ENCODE measurements at regions not wholly inside any gene's neighbourhood (a gene's known extent, or its start where the extent isn't known, plus 50 kb on each side); places are given as distances from the start of the nearest gene placed in this dataset.
"Not testable (repeated sequence)": the region's sequence is repeated elsewhere in the genome, so short reads cannot be mapped to it uniquely, and the experiment has no call there.

DNA sequence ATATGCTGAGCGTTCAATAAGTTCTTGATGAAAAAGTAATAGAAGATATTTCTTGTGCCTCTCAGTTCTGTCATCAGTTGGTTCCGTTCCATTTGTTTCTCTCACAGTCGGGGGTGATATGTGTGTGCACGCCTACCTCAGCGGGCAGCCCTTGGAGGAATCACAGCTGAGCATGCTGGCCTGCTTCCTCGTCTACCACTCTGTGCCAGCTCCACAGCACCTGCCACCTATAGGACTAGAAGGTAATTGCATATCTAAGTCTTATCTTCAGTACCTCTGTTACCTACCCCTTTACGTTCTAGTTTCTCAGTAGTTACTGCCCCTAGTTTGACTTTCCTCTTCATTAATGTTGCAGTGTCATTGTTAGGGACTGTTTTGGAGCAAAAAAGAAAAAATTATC lies 171.7 kb upstream of the PLGLB1 start:
- TF ChIP-seq, protein P1, sequence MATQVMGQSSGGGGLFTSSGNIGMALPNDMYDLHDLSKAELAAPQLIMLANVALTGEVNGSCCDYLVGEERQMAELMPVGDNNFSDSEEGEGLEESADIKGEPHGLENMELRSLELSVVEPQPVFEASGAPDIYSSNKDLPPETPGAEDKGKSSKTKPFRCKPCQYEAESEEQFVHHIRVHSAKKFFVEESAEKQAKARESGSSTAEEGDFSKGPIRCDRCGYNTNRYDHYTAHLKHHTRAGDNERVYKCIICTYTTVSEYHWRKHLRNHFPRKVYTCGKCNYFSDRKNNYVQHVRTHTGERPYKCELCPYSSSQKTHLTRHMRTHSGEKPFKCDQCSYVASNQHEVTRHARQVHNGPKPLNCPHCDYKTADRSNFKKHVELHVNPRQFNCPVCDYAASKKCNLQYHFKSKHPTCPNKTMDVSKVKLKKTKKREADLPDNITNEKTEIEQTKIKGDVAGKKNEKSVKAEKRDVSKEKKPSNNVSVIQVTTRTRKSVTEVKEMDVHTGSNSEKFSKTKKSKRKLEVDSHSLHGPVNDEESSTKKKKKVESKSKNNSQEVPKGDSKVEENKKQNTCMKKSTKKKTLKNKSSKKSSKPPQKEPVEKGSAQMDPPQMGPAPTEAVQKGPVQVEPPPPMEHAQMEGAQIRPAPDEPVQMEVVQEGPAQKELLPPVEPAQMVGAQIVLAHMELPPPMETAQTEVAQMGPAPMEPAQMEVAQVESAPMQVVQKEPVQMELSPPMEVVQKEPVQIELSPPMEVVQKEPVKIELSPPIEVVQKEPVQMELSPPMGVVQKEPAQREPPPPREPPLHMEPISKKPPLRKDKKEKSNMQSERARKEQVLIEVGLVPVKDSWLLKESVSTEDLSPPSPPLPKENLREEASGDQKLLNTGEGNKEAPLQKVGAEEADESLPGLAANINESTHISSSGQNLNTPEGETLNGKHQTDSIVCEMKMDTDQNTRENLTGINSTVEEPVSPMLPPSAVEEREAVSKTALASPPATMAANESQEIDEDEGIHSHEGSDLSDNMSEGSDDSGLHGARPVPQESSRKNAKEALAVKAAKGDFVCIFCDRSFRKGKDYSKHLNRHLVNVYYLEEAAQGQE (IDR thresholded peaks at IDR 0.05; ENCODE audit: insufficient replicate concordance, low read depth): not testable (repeated sequence)
- TF ChIP-seq, protein P2, sequence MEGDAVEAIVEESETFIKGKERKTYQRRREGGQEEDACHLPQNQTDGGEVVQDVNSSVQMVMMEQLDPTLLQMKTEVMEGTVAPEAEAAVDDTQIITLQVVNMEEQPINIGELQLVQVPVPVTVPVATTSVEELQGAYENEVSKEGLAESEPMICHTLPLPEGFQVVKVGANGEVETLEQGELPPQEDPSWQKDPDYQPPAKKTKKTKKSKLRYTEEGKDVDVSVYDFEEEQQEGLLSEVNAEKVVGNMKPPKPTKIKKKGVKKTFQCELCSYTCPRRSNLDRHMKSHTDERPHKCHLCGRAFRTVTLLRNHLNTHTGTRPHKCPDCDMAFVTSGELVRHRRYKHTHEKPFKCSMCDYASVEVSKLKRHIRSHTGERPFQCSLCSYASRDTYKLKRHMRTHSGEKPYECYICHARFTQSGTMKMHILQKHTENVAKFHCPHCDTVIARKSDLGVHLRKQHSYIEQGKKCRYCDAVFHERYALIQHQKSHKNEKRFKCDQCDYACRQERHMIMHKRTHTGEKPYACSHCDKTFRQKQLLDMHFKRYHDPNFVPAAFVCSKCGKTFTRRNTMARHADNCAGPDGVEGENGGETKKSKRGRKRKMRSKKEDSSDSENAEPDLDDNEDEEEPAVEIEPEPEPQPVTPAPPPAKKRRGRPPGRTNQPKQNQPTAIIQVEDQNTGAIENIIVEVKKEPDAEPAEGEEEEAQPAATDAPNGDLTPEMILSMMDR (IDR thresholded peaks at IDR 0.05; ENCODE audit: insufficient read depth, low read length): not testable (repeated sequence)
- not testable (repeated sequence) for TF ChIP-seq POLR2AphosphoS5 (IDR thresholded peaks at IDR 0.05; ENCODE audit: low read depth)
